ENCODE measurements at regions not wholly inside any gene's neighbourhood (a gene's known extent, or its start where the extent isn't known, plus 50 kb on each side); places are given as distances from the start of the nearest gene placed in this dataset.

GRCh38 chr2:104090407-104090806 lies 763.5 kb upstream of the POU3F3 start:
- no peak overlapping the region for H4K5ac ChIP-seq (ENCODE audit: insufficient read length, low read depth, low read length)
- no peak overlapping the region for H3K18ac ChIP-seq (ENCODE audit: insufficient read length, low read depth, low read length)
- H2AFZ ChIP-seq (ENCODE audit: low read length) = no peak overlapping the region
- no peak overlapping the region for H2BK5ac ChIP-seq (ENCODE audit: insufficient read length, low read length)
- no peak overlapping the region for H2BK15ac ChIP-seq (ENCODE audit: low read depth, low read length)
- Mint-ChIP-seq H3K9me3 (peaks cover 13 to 15% of the 10 kb centered on the region in 2 experiments), H3K27me3 (ENCODE audit: low read depth) (no peaks in the 10 kb centered on the region), H3K4me1 (peaks cover 5 to 7% of the 10 kb centered on the region in 2 experiments; a peak in 3 of 4 replicates), H3K27ac (no peak overlapping the region), H3K36me3 (ENCODE audit: insufficient read depth in 1 of 3, low read depth in 3 of 3) (peaks cover 8 to 11% (median 10%) of the 10 kb centered on the region in 3 experiments; a peak in 6 of 7 replicates), H3K4me3 (no peak overlapping the region)
- H3K9me3 ChIP-seq (ENCODE audit: control insufficient read depth, low read depth, low read length) = peaks cover 10% of the 10 kb centered on the region
- H3K79me2 ChIP-seq (ENCODE audit: insufficient read depth, low read length) = no peaks in the 10 kb centered on the region
- H4K91ac ChIP-seq (ENCODE audit: insufficient read length, low read depth, low read length) = no peak overlapping the region
- no CpG with 5 or more reads among the region's 6 CpGs for WGBS (ENCODE audit: extremely low coverage, insufficient read length, low lambda C conversion rate)
- no peak overlapping the region for H4K8ac ChIP-seq (replicated peaks; ENCODE audit: insufficient read length, low read depth, low read length)
- H2BK12ac ChIP-seq (ENCODE audit: insufficient read length, low read depth, low read length) = no peak overlapping the region
- H3K23ac ChIP-seq (ENCODE audit: insufficient read length, low read depth, low read length) = no peak overlapping the region
- TF ChIP-seq CTCF (conservative IDR thresholded peaks at IDR 0.05) = no peak
- H2AK5ac ChIP-seq (ENCODE audit: insufficient read length, low read length) = no peak overlapping the region
- DNase-seq = no peak
- no peak overlapping the region for H3K4me2 ChIP-seq (ENCODE audit: insufficient read depth, insufficient read length, low read length)
- H3K27ac ChIP-seq (ENCODE audit: insufficient read length, low read depth, low read length) = no peak overlapping the region
- H4K20me1 ChIP-seq (ENCODE audit: control insufficient read depth, insufficient read depth, insufficient read length) = no peaks in the 10 kb centered on the region
- no peak overlapping the region for H3K56ac ChIP-seq (ENCODE audit: insufficient read length, low read depth, low read length)
- H3K14ac ChIP-seq (ENCODE audit: insufficient read depth, low read length) = no peak overlapping the region
- H2BK20ac ChIP-seq (ENCODE audit: low read depth, low read length, poor library complexity, severe bottlenecking) = no peak overlapping the region
- H3K23me2 ChIP-seq (ENCODE audit: insufficient read length, low read depth, low read length, poor library complexity, severe bottlenecking) = peaks cover 2% of the 10 kb centered on the region
- H3K27me3 ChIP-seq (ENCODE audit: insufficient read depth, low read length) = no peaks in the 10 kb centered on the region
- H3T11ph ChIP-seq (ENCODE audit: low read length) = no peak overlapping the region
- H3K9ac ChIP-seq (ENCODE audit: extremely low read depth, insufficient read length, low read length) = no peak overlapping the region
- H3K4me1 ChIP-seq (ENCODE audit: insufficient read depth, low read length) = no peaks in the 10 kb centered on the region
- no peak overlapping the region for H2BK120ac ChIP-seq (ENCODE audit: low read depth, low read length, poor library complexity, severe bottlenecking)
- H3K4ac ChIP-seq (ENCODE audit: low read depth, low read length) = no peak overlapping the region
- H3K79me1 ChIP-seq (ENCODE audit: insufficient read depth, low read depth, low read length, poor library complexity, severe bottlenecking) = no peaks in the 10 kb centered on the region

Data from H9 (cell line).